GM23248 (cell line): ENCODE measurements at regions not wholly inside any gene's neighbourhood (a gene's known extent, or its start where the extent isn't known, plus 50 kb on each side); places are given as distances from the start of the nearest gene placed in this dataset.

Source experiments
- EZH2 ChIP-seq: fragments of 200-600 bp; sonication (generic); IDR thresholded peaks from 2 replicates; pipeline ENCODE4 v1.6.1; 2018; ENCODE audit warnings: antibody characterized with exemption, mild to moderate bottlenecking; ENCODE audit not compliant: insufficient read depth, poor library complexity, severe bottlenecking
- EZH2phosphoT487 ChIP-seq: fragments of 200-600 bp; sonication (generic); IDR thresholded peaks from 2 replicates; pipeline ENCODE4 v1.6.1; 2018; ENCODE audit warnings: antibody characterized with exemption, moderate library complexity, mild to moderate bottlenecking, low read depth; ENCODE audit not compliant: insufficient read depth

DNA sequence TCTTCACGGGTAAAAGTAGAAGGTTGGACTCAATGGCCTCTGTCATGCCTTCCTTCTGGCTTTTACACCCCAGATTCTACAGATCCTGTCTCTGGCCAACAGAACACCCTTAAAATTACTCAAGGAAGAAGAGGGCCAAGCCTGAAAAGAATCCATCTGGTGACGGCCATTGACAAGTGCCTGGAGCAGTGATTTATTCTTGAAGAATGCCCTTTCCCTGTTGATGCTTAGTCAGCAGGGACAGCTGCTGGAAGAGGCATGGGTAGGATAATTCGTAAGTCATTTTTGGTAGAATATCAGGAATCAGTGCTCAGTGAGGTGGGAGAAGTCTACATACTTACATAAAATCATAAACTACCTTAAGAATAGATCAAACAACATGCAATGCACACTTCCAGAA, 397.9 kb downstream of the SAMD5 start:
- TF ChIP-seq EZH2phosphoT487 (no peak), EZH2 (no peak)
